ENCODE measurements at regions not wholly inside any gene's neighbourhood (a gene's known extent, or its start where the extent isn't known, plus 50 kb on each side); places are given as distances from the start of the nearest gene placed in this dataset.

DNA sequence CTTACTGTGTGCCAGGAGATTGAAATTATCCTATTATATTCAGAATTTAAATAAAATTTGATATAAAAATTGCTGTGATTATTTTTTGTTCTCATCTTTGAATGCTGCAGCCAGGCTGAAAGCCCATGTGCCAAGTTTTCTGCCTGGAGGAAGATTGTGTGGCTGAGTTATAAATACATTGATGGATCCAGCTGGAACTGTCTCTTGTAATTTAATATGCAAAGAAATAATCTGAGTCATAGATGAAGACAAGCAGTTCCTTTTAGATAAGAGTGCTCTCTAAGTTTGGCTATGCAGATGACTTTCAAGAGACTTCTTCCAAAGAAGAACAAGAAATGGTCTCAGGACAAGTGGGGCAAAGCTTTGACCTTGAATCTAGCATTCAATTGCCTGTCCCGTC is 871.0 kb downstream of the CDH11 start:
- TF ChIP-seq, protein P1, sequence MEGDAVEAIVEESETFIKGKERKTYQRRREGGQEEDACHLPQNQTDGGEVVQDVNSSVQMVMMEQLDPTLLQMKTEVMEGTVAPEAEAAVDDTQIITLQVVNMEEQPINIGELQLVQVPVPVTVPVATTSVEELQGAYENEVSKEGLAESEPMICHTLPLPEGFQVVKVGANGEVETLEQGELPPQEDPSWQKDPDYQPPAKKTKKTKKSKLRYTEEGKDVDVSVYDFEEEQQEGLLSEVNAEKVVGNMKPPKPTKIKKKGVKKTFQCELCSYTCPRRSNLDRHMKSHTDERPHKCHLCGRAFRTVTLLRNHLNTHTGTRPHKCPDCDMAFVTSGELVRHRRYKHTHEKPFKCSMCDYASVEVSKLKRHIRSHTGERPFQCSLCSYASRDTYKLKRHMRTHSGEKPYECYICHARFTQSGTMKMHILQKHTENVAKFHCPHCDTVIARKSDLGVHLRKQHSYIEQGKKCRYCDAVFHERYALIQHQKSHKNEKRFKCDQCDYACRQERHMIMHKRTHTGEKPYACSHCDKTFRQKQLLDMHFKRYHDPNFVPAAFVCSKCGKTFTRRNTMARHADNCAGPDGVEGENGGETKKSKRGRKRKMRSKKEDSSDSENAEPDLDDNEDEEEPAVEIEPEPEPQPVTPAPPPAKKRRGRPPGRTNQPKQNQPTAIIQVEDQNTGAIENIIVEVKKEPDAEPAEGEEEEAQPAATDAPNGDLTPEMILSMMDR (IDR thresholded peaks at IDR 0.05): no peak

GRCh38 chr16:64242492-64242891 is 879.4 kb downstream of the CDH11 start:
- TF ChIP-seq, protein P1 (IDR thresholded peaks at IDR 0.05): no peak

GRCh38 chr16:64240586-64240985 is 881.3 kb downstream of the CDH11 start:
- TF ChIP-seq, protein P1 (IDR thresholded peaks at IDR 0.05): no peak

DNA sequence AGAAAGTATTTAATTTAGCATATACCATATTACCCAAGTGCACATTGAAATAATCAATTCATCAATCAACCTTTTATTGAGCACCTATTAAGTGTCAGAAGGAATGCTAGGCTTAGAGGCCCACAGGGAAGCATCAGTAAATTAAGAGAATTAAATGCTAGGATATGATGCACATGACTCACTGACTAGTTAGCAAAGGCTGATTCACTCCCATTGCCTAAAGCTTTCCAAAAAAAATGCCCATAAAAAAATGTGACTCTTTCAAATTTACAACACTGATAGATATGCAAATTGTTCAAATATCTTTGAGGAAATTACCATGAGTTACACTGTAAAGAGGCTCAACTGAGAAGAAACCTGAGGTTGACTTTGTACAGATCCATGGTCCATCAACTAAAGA is 883.3 kb downstream of the CDH11 start:
- TF ChIP-seq, protein P1 (IDR thresholded peaks at IDR 0.05): no peak

- TF ChIP-seq, protein P1 (IDR thresholded peaks at IDR 0.05): no peak
Measured at GRCh38 chr16:64236316-64236715, 885.5 kb downstream of the CDH11 start.

- TF ChIP-seq, protein P1 (IDR thresholded peaks at IDR 0.05): no peak
Measured at GRCh38 chr16:64234200-64234599, 887.7 kb downstream of the CDH11 start.

DNA sequence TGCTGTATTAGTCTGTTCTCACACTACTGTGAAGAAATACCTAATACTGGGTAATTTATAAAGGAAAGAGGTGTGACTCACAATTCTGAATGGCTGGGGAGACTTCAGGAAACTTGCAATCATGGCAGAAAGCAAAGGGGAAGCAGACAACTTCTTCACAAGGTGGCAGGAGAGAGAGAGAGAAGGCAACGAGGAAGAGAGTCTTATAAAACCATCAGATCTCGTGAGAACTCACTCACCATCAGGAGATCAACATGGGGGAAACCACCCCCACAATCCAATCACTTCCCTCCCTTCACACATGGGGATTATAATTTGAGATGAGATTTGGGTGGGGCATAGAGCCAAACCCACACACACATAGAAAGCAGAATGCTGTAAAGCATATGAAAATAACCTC is 896.2 kb downstream of the CDH11 start:
- TF ChIP-seq, protein P1 (IDR thresholded peaks at IDR 0.05): no peak

GRCh38 chr16:64225036-64225435 is 896.8 kb downstream of the CDH11 start:
- TF ChIP-seq, protein P1 (IDR thresholded peaks at IDR 0.05): no peak
